SJSA1 (cell line): ENCODE measurements at regions not wholly inside any gene's neighbourhood (a gene's known extent, or its start where the extent isn't known, plus 50 kb on each side); places are given as distances from the start of the nearest gene placed in this dataset.
A peak's percentile ranks its signal among the peaks of the same experiment; 100 is the strongest.

ENCODE experiments used
- DNase-seq, 2 experiments: peaks; one replicate each; pipeline ENCODE4 v3.0.0-alpha.2; 2015 to 2020; ENCODE audit warnings: low spot score in 2 of 2, low read depth in 1 of 2
- H3K27ac ChIP-seq: fragments of 250-450 bp; sonication (Bioruptor Pico); 2 replicates; pipeline ENCODE4 v1.5.1; 2020; ENCODE audit warnings: mild to moderate bottlenecking, moderate library complexity
- H3K27me3 ChIP-seq: fragments of 250-450 bp; sonication (Bioruptor Pico); replicated peaks from 2 replicates; pipeline ENCODE4 v1.5.1; 2020; ENCODE audit warnings: mild to moderate bottlenecking, moderate library complexity
- H3K36me3 ChIP-seq: fragments of 250-450 bp; sonication (Bioruptor Pico); 2 replicates; pipeline ENCODE4 v1.5.1; 2020; ENCODE audit warnings: mild to moderate bottlenecking
- H3K4me1 ChIP-seq: fragments of 250-450 bp; sonication (Bioruptor Pico); replicated peaks from 2 replicates; pipeline ENCODE4 v1.6.1; 2021; ENCODE audit warnings: mild to moderate bottlenecking
- H3K4me3 ChIP-seq: fragments of 250-450 bp; sonication (Bioruptor Pico); 2 replicates; pipeline ENCODE4 v1.5.1; 2020; ENCODE audit warnings: mild to moderate bottlenecking
- H3K9me3 ChIP-seq: fragments of 250-450 bp; sonication (Bioruptor Pico); replicated peaks from 2 replicates; pipeline ENCODE4 v1.5.1; 2020; ENCODE audit warnings: mild to moderate bottlenecking

GRCh38 chr2:223107825-223108224, 55.8 kb downstream of the KCNE4 start:
- H3K27me3 ChIP-seq: no peaks in the 10 kb centered on the region
- DNase-seq: no peak
- no peaks in the 10 kb centered on the region for H3K9me3 ChIP-seq
- peaks cover 26% of the 10 kb centered on the region for H3K4me1 ChIP-seq
- H3K27ac ChIP-seq: peak overlapping the region; percentile 11
- H3K4me3 ChIP-seq: no peak overlapping the region
- H3K36me3 ChIP-seq: no peaks in the 10 kb centered on the region

- H3K27ac ChIP-seq: peak overlapping the region; percentile 94
- peak; percentile 71 to 78 for DNase-seq
- H3K4me1 ChIP-seq: peaks cover 26% of the 10 kb centered on the region
- H3K36me3 ChIP-seq: no peaks in the 10 kb centered on the region
- no peaks in the 10 kb centered on the region for H3K27me3 ChIP-seq
- no peak overlapping the region for H3K4me3 ChIP-seq
- H3K9me3 ChIP-seq: no peaks in the 10 kb centered on the region
Measured at GRCh38 chr2:223108351-223109050, 56.5 kb downstream of the KCNE4 start.

- DNase-seq: peak in 1 of 2 experiments; percentile 61
Measured at GRCh38 chr2:223109341-223109740, 57.4 kb downstream of the KCNE4 start.

DNA sequence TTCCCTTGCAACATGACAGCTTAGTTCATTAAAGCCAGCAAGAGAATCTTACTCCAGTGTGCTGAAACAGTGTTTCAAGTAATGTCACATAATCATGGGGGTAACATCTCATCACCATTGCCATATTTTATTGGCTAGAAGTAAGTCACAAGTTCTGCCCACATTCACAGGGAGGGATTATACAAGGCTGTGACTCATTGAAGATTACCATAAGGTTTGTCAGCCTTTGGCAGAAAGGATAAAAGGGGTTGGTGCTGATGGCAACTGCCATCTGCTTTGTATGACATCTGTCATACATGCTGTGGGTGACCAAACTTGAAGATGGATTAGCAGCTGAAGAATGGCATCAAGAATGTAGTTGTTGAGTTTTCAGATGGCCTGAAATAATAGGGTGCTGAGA, 61.2 kb downstream of the KCNE4 start:
- no peaks in the 10 kb centered on the region for H3K9me3 ChIP-seq
- no peaks in the 10 kb centered on the region for H3K27me3 ChIP-seq
- H3K27ac ChIP-seq: no peak overlapping the region
- H3K4me3 ChIP-seq: no peak overlapping the region
- DNase-seq: no peak
- H3K36me3 ChIP-seq: no peaks in the 10 kb centered on the region
- peaks cover 26% of the 10 kb centered on the region for H3K4me1 ChIP-seq

More at GRCh38 chr2:223109341-223109740, 57.4 kb downstream of the KCNE4 start:
- Histone ChIP-seq H3K36me3 (no peaks in the 10 kb centered on the region), H3K27me3 (no peaks in the 10 kb centered on the region), H3K9me3 (no peaks in the 10 kb centered on the region), H3K4me1 (peaks cover 31% of the 10 kb centered on the region), H3K27ac (peak overlapping the region; percentile 94), H3K4me3 (no peak overlapping the region)

DNA sequence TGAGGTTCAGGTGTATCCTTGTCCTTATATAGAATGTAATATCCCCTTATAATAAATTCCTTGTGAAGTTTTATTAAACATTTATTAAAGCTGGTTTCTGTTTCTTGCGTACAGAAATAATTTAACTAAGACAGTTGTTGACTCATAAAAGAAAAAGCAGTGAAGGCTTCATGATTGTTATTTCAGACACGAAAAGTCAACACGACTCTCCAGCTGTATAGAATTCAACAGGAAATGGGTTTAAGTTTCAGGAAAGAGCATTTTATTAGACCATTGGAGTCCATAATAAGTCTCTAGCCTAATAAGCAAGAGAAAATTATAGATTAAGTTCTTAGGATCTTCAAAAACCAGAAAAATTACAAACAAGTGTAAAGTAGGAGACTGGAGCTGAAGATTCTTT, 62.2 kb downstream of the KCNE4 start:
- no peak for DNase-seq

GRCh38 chr2:223114917-223115316, 62.9 kb downstream of the KCNE4 start:
- DNase-seq: no peak
- H3K4me1 ChIP-seq: peaks cover 8% of the 10 kb centered on the region
- no peak overlapping the region for H3K4me3 ChIP-seq
- no peaks in the 10 kb centered on the region for H3K36me3 ChIP-seq
- H3K27ac ChIP-seq: no peak overlapping the region
- no peaks in the 10 kb centered on the region for H3K27me3 ChIP-seq
- no peaks in the 10 kb centered on the region for H3K9me3 ChIP-seq

More for the DNA sequence above, 62.2 kb downstream of the KCNE4 start:
- H3K27ac ChIP-seq: no peak overlapping the region
- H3K4me3 ChIP-seq: no peak overlapping the region
- no peaks in the 10 kb centered on the region for H3K27me3 ChIP-seq
- H3K4me1 ChIP-seq: peaks cover 15% of the 10 kb centered on the region
- H3K9me3 ChIP-seq: no peaks in the 10 kb centered on the region
- no peaks in the 10 kb centered on the region for H3K36me3 ChIP-seq

GRCh38 chr2:223117533-223117932, 65.5 kb downstream of the KCNE4 start:
- Histone ChIP-seq H3K4me1 (peaks cover 5% of the 10 kb centered on the region), H3K9me3 (no peaks in the 10 kb centered on the region), H3K27me3 (no peaks in the 10 kb centered on the region), H3K4me3 (no peak overlapping the region), H3K27ac (no peak overlapping the region), H3K36me3 (no peaks in the 10 kb centered on the region)
- DNase-seq: no peak

DNA sequence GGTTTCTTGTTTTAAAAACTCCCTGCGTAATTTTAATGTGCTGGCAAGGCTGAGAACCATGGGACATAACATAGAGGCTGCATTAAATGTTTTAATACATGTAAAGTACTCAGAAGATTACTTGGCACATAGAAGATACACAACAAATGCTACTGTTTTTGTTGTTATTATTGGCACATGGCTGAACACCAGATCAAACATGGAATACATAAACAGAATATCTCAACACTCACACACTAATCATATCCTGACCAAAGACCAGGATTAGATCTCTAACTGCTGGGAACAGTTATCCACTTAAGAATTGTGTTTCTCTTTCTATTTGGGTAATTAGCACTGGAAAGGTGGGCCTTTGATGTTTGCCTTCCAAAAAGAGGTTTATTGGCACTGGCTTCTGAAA, 69.3 kb downstream of the KCNE4 start:
- Histone ChIP-seq H3K27me3 (no peaks in the 10 kb centered on the region), H3K4me3 (no peak overlapping the region)
- no peak for DNase-seq

DNA sequence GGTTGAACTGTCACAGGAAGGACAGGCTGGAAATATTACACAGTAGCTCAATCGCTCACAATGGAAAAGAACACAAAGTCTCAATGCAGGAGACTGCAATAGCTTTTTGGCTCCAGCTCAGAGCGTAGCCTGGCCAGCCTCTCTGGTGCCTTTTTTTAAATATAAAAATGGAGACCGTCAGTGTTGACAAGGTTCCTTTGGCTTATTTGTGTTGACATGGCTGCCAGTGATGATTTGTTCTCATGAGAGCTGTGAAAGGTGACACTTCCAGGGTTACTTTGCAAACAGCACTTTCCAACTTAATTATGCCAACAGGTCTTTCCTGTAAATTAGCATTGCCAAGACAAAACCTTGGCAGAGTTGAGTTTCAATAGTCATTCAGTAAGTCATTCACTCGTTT, 70.8 kb downstream of the KCNE4 start:
- Histone ChIP-seq H3K27ac (no peak overlapping the region), H3K36me3 (no peaks in the 10 kb centered on the region), H3K4me1 (0 out of 2 replicates have a peak, but pooled peaks cover 6% of the 10 kb centered on the region), H3K4me3 (no peak overlapping the region), H3K9me3 (no peaks in the 10 kb centered on the region), H3K27me3 (no peaks in the 10 kb centered on the region)
- no peak for DNase-seq

More for the DNA sequence above, 69.3 kb downstream of the KCNE4 start:
- Histone ChIP-seq H3K4me1 (0 out of 2 replicates have a peak, but pooled peaks cover 6% of the 10 kb centered on the region), H3K27ac (no peak overlapping the region), H3K36me3 (no peaks in the 10 kb centered on the region), H3K9me3 (no peaks in the 10 kb centered on the region)

DNA sequence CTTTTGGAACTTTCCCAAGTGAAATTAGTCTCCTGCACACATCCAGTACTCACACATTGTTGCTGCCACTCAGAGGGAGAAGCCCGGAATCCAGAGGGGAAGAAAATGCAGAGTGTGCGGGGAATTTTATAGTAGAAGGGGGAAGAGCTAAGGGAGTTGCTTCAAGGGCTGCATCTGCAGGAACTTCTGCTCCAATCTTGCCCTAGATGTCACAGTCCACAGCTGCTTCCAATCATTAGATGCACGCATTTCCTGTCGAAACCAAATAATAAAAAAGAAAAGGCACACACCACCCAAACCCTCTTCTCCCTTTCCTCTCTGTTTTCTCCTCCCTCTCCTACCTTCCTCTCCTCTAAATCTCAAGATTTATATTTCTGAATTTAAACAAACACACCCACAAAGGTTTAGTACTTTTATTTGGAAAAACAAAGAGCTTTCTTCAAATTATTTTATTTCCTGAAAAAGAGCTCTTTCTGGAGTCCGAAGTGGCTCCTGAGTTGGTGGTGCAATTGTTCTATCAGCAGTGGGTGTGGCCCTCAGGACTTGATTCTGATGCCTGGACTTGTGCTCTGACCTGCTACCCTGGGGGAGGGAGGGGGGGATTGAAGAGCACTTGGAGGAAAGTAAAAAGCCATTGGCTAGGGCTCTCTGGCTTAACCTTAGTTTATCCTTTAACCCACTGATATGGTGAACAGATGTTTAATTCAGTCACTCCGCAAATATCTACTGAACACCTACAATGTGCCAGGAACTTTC, 72.0 kb downstream of the KCNE4 start:
- Histone ChIP-seq H3K36me3 (no peaks in the 10 kb centered on the region), H3K9me3 (no peaks in the 10 kb centered on the region), H3K4me1 (0 out of 2 replicates have a peak, but pooled peaks cover 6% of the 10 kb centered on the region), H3K4me3 (no peak overlapping the region), H3K27ac (no peak overlapping the region), H3K27me3 (no peaks in the 10 kb centered on the region)
- peak in 1 of 2 experiments; percentile 19 for DNase-seq

- H3K4me3 ChIP-seq: no peak overlapping the region
- no peaks in the 10 kb centered on the region for H3K27me3 ChIP-seq
Measured at GRCh38 chr2:223141606-223142005, 89.6 kb downstream of the KCNE4 start.

GRCh38 chr2:223142118-223142517, 90.1 kb downstream of the KCNE4 start:
- H3K4me3 ChIP-seq: no peak overlapping the region
- H3K36me3 ChIP-seq: no peaks in the 10 kb centered on the region
- no peaks in the 10 kb centered on the region for H3K27me3 ChIP-seq
- no peaks in the 10 kb centered on the region for H3K9me3 ChIP-seq
- H3K27ac ChIP-seq: no peak overlapping the region
- no peak for DNase-seq
- H3K4me1 ChIP-seq: no peaks in the 10 kb centered on the region

More at GRCh38 chr2:223141606-223142005, 89.6 kb downstream of the KCNE4 start:
- Histone ChIP-seq H3K36me3 (no peaks in the 10 kb centered on the region), H3K9me3 (no peaks in the 10 kb centered on the region), H3K4me1 (no peaks in the 10 kb centered on the region), H3K27ac (no peak overlapping the region)
- no peak for DNase-seq

DNA sequence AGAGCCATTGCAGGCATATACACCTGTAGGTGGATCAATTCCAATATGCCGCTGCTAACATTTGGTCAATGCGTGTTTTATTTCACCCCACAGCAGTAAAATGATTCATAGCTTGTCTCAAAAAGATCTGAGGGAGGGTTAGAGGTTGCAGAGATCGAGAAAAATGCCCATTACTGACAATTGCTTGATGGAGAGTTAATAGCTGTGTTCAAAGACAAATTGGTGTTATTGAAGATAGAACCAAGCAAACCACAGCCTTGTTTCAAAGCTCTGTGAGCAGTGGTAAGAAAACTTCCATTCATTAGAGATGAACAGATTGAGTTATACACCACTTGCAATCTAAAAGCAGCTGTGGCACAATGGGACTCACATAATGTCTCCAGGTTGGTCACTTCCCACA, 95.4 kb downstream of the KCNE4 start:
- DNase-seq: no peak
- H3K36me3 ChIP-seq: no peaks in the 10 kb centered on the region
- no peak overlapping the region for H3K4me3 ChIP-seq
- H3K9me3 ChIP-seq: no peaks in the 10 kb centered on the region
- no peaks in the 10 kb centered on the region for H3K27me3 ChIP-seq
- no peaks in the 10 kb centered on the region for H3K4me1 ChIP-seq
- H3K27ac ChIP-seq: no peak overlapping the region

DNA sequence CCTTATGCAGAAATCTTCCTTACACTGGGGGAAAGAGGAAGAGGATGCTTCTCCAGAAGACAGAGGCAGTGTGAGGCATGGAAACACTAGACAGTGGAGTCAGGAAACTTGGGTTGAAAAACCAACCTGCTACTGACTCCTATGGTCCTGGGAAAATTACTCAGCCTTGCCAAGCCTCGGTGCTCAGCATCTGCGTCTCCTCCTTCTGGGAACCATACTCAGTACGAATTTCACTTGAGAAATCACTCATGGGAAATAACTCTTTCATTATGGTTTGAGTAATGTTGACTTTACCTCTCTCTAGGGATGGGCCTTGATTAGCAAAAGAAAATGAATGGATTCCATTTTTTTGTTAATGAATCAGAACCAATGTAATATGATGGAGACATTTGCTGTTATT, 96.5 kb downstream of the KCNE4 start:
- H3K27ac ChIP-seq: no peak overlapping the region
- DNase-seq: no peak
- no peaks in the 10 kb centered on the region for H3K9me3 ChIP-seq
- H3K27me3 ChIP-seq: no peaks in the 10 kb centered on the region
- no peaks in the 10 kb centered on the region for H3K4me1 ChIP-seq
- no peak overlapping the region for H3K4me3 ChIP-seq
- no peaks in the 10 kb centered on the region for H3K36me3 ChIP-seq
